ENCODE measurements at regions not wholly inside any gene's neighbourhood (a gene's known extent, or its start where the extent isn't known, plus 50 kb on each side); places are given as distances from the start of the nearest gene placed in this dataset.
A peak's percentile ranks its signal among the peaks of the same experiment; 100 is the strongest.
"Not testable (repeated sequence)": the region's sequence is repeated elsewhere in the genome, so short reads cannot be mapped to it uniquely, and the experiment has no call there.

GRCh38 chr5:124970381-124970780, 223.9 kb upstream of the ZNF608 start:
- not testable (repeated sequence) for DNase-seq

GRCh38 chr5:124972703-124973102, 226.3 kb upstream of the ZNF608 start:
- no peak for DNase-seq

GRCh38 chr5:124973661-124974060, 227.2 kb upstream of the ZNF608 start:
- no peak for DNase-seq

GRCh38 chr5:124976086-124976485, 229.6 kb upstream of the ZNF608 start:
- no peak for DNase-seq

GRCh38 chr5:124979251-124979650, 232.8 kb upstream of the ZNF608 start:
- DNase-seq, result no peak

- no peak for DNase-seq
Observed at GRCh38 chr5:124980163-124980941, 233.9 kb upstream of the ZNF608 start.

- no peak for DNase-seq
Observed at GRCh38 chr5:124981901-124982300, 235.5 kb upstream of the ZNF608 start.

GRCh38 chr5:124986170-124986569, 239.7 kb upstream of the ZNF608 start:
- no peak for DNase-seq

GRCh38 chr5:124986667-124987066, 240.2 kb upstream of the ZNF608 start:
- DNase-seq, result no peak

- DNase-seq, result not testable (repeated sequence)
Observed at GRCh38 chr5:124987786-124988185, 241.3 kb upstream of the ZNF608 start.

GRCh38 chr5:124990723-124991122, 244.3 kb upstream of the ZNF608 start:
- no peak for DNase-seq

- no peak for DNase-seq
Observed at GRCh38 chr5:124995421-124995820, 249.0 kb upstream of the ZNF608 start.

GRCh38 chr5:124996023-124996763, 249.8 kb upstream of the ZNF608 start:
- DNase-seq, result no peak

GRCh38 chr5:124996764-124997077, 250.3 kb upstream of the ZNF608 start:
- DNase-seq, result no peak

GRCh38 chr5:124997186-124997893, 250.9 kb upstream of the ZNF608 start:
- DNase-seq, result no peak

GRCh38 chr5:124998520-124998919, 252.1 kb upstream of the ZNF608 start:
- no peak for DNase-seq

- peak in 1 of 4 experiments; percentile 4 for DNase-seq
Observed at GRCh38 chr5:125002727-125003598, 256.5 kb upstream of the ZNF608 start.

GRCh38 chr5:125004009-125004408, 257.6 kb upstream of the ZNF608 start:
- no peak for DNase-seq

GRCh38 chr5:125005266-125005665, 258.8 kb upstream of the ZNF608 start:
- peak in 1 of 4 experiments; percentile 35 for DNase-seq

- DNase-seq, result no peak
Observed at GRCh38 chr5:125006011-125006685, 259.7 kb upstream of the ZNF608 start.

- no peak for DNase-seq
Observed at GRCh38 chr5:125010356-125010755, 263.9 kb upstream of the ZNF608 start.

- no peak for DNase-seq
Observed at GRCh38 chr5:125011014-125011413, 264.6 kb upstream of the ZNF608 start.
